Fibroblast of lung (primary cell): ENCODE measurements at regions not wholly inside any gene's neighbourhood (a gene's known extent, or its start where the extent isn't known, plus 50 kb on each side); places are given as distances from the start of the nearest gene placed in this dataset.

Experiments used
- CTCF ChIP-seq, 2 donors: IDR thresholded peaks in 1 of 2; conservative IDR thresholded peaks in 1 of 2; 1 replicate in 1 of 2; 2 replicates in 1 of 2; pipeline ENCODE4 v1.5.1; 2011 to 2012; ENCODE audit warnings: low read length in 2 of 2, control low read depth in 1 of 2, inconsistent platforms in 1 of 2, low read depth in 1 of 2, mild to moderate bottlenecking in 1 of 2
- EZH2 ChIP-seq: IDR thresholded peaks from 2 replicates; pipeline ENCODE4 v1.5.1; 2012; ENCODE audit warnings: low read length, control low read depth, mild to moderate bottlenecking; ENCODE audit errors: missing control alignments

GRCh38 chr12:24560192-24560775, 388.6 kb downstream of the BCAT1 start:
- TF ChIP-seq EZH2: no peak
- no peak for TF ChIP-seq CTCF (conservative IDR thresholded peaks at IDR 0.05 in 1 of 2, IDR thresholded peaks at IDR 0.05 in 1 of 2; ENCODE audit: low read depth in 1 of 2, low read length in 2 of 2)
